ENCODE measurements at regions not wholly inside any gene's neighbourhood (a gene's known extent, or its start where the extent isn't known, plus 50 kb on each side); places are given as distances from the start of the nearest gene placed in this dataset.

DNA sequence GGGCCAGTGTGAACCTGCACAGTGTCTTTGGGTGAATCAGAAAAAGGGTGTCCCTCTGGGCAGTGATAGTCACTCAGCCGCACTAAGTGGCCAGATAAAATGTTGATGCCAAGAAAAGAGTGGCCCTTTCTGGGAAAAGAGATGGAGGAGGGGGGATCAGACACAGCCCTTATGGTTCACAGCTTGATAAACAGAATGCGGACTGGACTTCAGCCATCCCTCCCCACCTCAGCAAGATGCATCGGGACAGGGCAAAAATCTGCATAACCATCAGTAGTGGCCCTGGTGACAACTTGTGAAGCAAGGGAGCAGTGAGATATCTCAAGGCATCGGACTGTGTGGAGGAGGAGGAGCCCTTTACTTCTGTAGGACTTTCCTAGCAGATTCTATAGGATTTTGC, 353.8 kb upstream of the PLXNA2 start:
- H3K4me3 ChIP-seq = no peak overlapping the region
- DNase-seq (ENCODE audit: low spot score) (no peak), ATAC-seq (no peak)
- H3K27ac ChIP-seq (ENCODE audit: low read depth) = no peak overlapping the region
- no peaks in the 10 kb centered on the region for H3K79me2 ChIP-seq (replicated peaks; ENCODE audit: insufficient read depth)
- peaks cover 40% of the 10 kb centered on the region for H3K4me1 ChIP-seq (ENCODE audit: insufficient read depth)
- peaks cover 3% of the 10 kb centered on the region for H3K27me3 Mint-ChIP-seq (ENCODE audit: insufficient read depth, low read depth, poor library complexity)
- TF ChIP-seq, protein P1, sequence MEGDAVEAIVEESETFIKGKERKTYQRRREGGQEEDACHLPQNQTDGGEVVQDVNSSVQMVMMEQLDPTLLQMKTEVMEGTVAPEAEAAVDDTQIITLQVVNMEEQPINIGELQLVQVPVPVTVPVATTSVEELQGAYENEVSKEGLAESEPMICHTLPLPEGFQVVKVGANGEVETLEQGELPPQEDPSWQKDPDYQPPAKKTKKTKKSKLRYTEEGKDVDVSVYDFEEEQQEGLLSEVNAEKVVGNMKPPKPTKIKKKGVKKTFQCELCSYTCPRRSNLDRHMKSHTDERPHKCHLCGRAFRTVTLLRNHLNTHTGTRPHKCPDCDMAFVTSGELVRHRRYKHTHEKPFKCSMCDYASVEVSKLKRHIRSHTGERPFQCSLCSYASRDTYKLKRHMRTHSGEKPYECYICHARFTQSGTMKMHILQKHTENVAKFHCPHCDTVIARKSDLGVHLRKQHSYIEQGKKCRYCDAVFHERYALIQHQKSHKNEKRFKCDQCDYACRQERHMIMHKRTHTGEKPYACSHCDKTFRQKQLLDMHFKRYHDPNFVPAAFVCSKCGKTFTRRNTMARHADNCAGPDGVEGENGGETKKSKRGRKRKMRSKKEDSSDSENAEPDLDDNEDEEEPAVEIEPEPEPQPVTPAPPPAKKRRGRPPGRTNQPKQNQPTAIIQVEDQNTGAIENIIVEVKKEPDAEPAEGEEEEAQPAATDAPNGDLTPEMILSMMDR (conservative IDR thresholded peaks at IDR 0.05; ENCODE audit: low read depth in 2 of 2) = no peak
- TF ChIP-seq ZNF331 (CRISPR knock-in tag; IDR thresholded peaks at IDR 0.05; ENCODE audit: low read depth) (no peak), NANOG (IDR thresholded peaks at IDR 0.05; ENCODE audit: borderline replicate concordance) (no peak), STAT1 (IDR thresholded peaks at IDR 0.05; ENCODE audit: unreplicated experiment) (no peak), REST (IDR thresholded peaks at IDR 0.05; ENCODE audit: unreplicated experiment) (no peak), ZNF114 (CRISPR knock-in tag; IDR thresholded peaks at IDR 0.05) (no peak), EZH2 (IDR thresholded peaks at IDR 0.05; ENCODE audit: low read depth, unreplicated experiment) (no peak), EZH2phosphoT487 (IDR thresholded peaks at IDR 0.05; ENCODE audit: unreplicated experiment) (no peak), POLR2AphosphoS5 (IDR thresholded peaks at IDR 0.05; ENCODE audit: low read depth) (no peak), JUNB (IDR thresholded peaks at IDR 0.05; ENCODE audit: unreplicated experiment) (no peak), CREB1 (CRISPR knock-in tag; IDR thresholded peaks at IDR 0.05; ENCODE audit: low read depth) (no peak), ETS1 (IDR thresholded peaks at IDR 0.05) (no peak)
- TF ChIP-seq, protein P2, sequence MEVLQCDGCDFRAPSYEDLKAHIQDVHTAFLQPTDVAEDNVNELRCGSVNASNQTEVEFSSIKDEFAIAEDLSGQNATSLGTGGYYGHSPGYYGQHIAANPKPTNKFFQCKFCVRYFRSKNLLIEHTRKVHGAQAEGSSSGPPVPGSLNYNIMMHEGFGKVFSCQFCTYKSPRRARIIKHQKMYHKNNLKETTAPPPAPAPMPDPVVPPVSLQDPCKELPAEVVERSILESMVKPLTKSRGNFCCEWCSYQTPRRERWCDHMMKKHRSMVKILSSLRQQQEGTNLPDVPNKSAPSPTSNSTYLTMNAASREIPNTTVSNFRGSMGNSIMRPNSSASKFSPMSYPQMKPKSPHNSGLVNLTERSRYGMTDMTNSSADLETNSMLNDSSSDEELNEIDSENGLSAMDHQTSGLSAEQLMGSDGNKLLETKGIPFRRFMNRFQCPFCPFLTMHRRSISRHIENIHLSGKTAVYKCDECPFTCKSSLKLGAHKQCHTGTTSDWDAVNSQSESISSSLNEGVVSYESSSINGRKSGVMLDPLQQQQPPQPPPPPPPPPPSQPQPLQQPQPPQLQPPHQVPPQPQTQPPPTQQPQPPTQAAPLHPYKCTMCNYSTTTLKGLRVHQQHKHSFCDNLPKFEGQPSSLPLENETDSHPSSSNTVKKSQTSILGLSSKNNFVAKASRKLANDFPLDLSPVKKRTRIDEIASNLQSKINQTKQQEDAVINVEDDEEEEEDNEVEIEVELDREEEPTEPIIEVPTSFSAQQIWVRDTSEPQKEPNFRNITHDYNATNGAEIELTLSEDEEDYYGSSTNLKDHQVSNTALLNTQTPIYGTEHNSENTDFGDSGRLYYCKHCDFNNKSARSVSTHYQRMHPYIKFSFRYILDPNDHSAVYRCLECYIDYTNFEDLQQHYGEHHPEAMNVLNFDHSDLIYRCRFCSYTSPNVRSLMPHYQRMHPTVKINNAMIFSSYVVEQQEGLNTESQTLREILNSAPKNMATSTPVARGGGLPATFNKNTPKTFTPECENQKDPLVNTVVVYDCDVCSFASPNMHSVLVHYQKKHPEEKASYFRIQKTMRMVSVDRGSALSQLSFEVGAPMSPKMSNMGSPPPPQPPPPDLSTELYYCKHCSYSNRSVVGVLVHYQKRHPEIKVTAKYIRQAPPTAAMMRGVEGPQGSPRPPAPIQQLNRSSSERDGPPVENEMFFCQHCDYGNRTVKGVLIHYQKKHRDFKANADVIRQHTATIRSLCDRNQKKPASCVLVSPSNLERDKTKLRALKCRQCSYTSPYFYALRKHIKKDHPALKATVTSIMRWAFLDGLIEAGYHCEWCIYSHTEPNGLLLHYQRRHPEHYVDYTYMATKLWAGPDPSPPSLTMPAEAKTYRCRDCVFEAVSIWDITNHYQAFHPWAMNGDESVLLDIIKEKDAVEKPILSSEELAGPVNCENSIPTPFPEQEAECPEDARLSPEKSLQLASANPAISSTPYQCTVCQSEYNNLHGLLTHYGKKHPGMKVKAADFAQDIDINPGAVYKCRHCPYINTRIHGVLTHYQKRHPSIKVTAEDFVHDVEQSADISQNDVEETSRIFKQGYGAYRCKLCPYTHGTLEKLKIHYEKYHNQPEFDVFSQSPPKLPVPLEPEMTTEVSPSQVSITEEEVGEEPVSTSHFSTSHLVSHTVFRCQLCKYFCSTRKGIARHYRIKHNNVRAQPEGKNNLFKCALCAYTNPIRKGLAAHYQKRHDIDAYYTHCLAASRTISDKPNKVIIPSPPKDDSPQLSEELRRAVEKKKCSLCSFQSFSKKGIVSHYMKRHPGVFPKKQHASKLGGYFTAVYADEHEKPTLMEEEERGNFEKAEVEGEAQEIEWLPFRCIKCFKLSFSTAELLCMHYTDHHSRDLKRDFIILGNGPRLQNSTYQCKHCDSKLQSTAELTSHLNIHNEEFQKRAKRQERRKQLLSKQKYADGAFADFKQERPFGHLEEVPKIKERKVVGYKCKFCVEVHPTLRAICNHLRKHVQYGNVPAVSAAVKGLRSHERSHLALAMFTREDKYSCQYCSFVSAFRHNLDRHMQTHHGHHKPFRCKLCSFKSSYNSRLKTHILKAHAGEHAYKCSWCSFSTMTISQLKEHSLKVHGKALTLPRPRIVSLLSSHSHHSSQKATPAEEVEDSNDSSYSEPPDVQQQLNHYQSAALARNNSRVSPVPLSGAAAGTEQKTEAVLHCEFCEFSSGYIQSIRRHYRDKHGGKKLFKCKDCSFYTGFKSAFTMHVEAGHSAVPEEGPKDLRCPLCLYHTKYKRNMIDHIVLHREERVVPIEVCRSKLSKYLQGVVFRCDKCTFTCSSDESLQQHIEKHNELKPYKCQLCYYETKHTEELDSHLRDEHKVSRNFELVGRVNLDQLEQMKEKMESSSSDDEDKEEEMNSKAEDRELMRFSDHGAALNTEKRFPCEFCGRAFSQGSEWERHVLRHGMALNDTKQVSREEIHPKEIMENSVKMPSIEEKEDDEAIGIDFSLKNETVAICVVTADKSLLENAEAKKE (CRISPR knock-in tag; IDR thresholded peaks at IDR 0.05) = no peak
- peaks cover 49% of the 10 kb centered on the region for H3K4me1 Mint-ChIP-seq
- no peaks in the 10 kb centered on the region for H3K27me3 ChIP-seq (ENCODE audit: insufficient read depth)
- no peaks in the 10 kb centered on the region for H3K9me3 Mint-ChIP-seq
- H3K9me2 ChIP-seq (ENCODE audit: insufficient read depth) = no peaks in the 10 kb centered on the region
- no peaks in the 10 kb centered on the region for H3K36me3 Mint-ChIP-seq (ENCODE audit: low read depth)
- no peaks in the 10 kb centered on the region for H3K36me3 ChIP-seq (ENCODE audit: insufficient read depth)
- no peaks in the 10 kb centered on the region for H4K20me1 ChIP-seq (replicated peaks; ENCODE audit: insufficient read depth)
- H3F3A ChIP-seq (replicated peaks; ENCODE audit: low read depth) = no peaks in the 10 kb centered on the region
- H3K4me2 ChIP-seq = no peak overlapping the region
- no peak overlapping the region for H2AFZ ChIP-seq
- no peak overlapping the region for H3K27ac Mint-ChIP-seq
- no peak overlapping the region for H3K4me3 Mint-ChIP-seq

Data from GM23338 (cell line).